ENCODE measurements at regions not wholly inside any gene's neighbourhood (a gene's known extent, or its start where the extent isn't known, plus 50 kb on each side); places are given as distances from the start of the nearest gene placed in this dataset.

DNA sequence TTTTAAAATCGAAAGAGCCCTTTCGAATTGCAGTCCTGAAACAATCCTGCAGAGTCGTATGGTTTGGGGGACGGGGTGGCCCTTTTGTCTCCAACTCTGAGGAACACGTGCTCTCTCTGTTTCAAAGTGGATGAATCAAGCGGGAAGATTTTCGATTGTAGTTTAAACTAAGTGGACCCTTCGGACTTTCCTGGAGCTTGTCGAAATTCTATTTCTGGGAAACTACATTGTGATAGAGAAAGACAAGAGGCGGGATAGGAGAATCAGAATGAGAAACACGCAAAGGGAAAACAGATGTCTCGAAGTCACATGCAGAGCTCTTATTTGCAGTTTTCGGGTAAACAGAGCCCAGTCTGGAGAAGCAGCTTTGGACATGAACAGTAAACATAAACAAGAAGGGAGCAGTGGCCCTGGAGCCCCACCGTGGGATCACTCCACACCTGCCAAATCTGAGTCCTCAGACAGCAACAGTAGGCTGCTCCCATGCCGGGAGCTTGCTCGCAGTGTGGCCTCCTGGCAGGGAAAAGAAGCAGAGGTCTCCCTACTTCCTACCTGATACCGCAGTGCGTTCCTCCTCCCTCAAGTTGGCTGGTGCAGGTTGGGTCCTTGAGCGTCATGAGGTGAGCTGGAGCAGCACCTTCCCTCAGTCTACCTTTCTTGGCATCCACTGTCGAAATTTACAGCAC, 202.4 kb downstream of the SLC4A3 start:
- Mint-ChIP-seq H3K36me3 (no peaks in the 10 kb centered on the region), H3K9me3 (no peaks in the 10 kb centered on the region), H3K4me1 (ENCODE audit: unreplicated experiment) (no peaks in the 10 kb centered on the region), H3K27me3 (peaks cover 19% of the 10 kb centered on the region), H3K27ac (no peak overlapping the region), H3K4me3 (no peak overlapping the region)
- DNase-seq (ENCODE audit: extremely low spot score, unreplicated experiment): no peak
- TF ChIP-seq, protein P1, sequence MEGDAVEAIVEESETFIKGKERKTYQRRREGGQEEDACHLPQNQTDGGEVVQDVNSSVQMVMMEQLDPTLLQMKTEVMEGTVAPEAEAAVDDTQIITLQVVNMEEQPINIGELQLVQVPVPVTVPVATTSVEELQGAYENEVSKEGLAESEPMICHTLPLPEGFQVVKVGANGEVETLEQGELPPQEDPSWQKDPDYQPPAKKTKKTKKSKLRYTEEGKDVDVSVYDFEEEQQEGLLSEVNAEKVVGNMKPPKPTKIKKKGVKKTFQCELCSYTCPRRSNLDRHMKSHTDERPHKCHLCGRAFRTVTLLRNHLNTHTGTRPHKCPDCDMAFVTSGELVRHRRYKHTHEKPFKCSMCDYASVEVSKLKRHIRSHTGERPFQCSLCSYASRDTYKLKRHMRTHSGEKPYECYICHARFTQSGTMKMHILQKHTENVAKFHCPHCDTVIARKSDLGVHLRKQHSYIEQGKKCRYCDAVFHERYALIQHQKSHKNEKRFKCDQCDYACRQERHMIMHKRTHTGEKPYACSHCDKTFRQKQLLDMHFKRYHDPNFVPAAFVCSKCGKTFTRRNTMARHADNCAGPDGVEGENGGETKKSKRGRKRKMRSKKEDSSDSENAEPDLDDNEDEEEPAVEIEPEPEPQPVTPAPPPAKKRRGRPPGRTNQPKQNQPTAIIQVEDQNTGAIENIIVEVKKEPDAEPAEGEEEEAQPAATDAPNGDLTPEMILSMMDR (conservative IDR thresholded peaks at IDR 0.05): no peak

DNA sequence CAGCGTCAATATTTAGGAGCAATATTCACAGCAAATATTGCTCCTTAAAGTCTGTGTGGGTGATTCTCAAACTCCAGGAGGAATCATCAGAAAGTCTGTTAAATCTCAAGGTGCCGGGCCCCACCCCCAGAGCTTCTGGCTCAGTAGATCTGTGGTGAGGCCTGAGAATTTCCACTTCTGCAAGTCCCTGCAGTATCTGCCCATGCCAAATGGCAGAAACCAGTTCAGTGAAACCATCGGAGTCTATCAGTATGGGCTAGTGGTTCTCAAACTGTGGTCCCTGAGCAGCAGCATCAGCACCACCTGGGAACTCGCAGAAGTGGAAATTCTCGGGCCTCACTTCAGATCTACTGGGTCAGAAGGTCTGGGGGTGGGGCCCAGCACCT, 202.9 kb downstream of the SLC4A3 start:
- TF ChIP-seq, protein P1 (conservative IDR thresholded peaks at IDR 0.05): no peak
- Mint-ChIP-seq H3K36me3 (no peaks in the 10 kb centered on the region), H3K9me3 (no peaks in the 10 kb centered on the region), H3K27ac (no peak overlapping the region), H3K4me1 (ENCODE audit: unreplicated experiment) (no peaks in the 10 kb centered on the region), H3K27me3 (peaks cover 19% of the 10 kb centered on the region), H3K4me3 (no peak overlapping the region)
- DNase-seq (ENCODE audit: extremely low spot score, unreplicated experiment): no peak

DNA sequence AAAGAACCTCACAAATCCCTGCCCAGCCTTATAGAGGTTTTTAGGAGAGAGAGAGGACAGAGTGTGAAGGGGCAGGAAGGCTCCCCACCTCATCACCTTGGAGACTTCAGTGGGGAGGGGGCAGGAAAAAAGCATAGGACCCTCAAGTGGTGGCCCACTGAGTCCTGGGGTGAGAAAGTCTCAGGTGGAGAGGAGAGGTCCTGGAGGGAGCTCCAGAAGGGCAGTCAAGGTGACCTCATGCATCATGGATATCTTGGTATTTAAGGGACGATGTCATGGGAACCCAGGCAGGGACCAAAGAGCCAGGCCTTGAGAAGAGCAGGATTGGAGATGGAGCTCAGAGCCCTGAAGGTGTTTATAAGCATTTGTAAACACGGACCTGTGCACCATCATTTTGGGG, 204.5 kb downstream of the SLC4A3 start:
- no peaks in the 10 kb centered on the region for H3K9me3 Mint-ChIP-seq
- no peaks in the 10 kb centered on the region for H3K4me1 Mint-ChIP-seq (ENCODE audit: unreplicated experiment)
- peaks cover 16% of the 10 kb centered on the region for H3K27me3 Mint-ChIP-seq
- no peaks in the 10 kb centered on the region for H3K36me3 Mint-ChIP-seq
- H3K4me3 Mint-ChIP-seq: no peak overlapping the region
- no peak overlapping the region for H3K27ac Mint-ChIP-seq
- TF ChIP-seq, protein P1 (conservative IDR thresholded peaks at IDR 0.05): no peak
- no peak for DNase-seq (ENCODE audit: extremely low spot score, unreplicated experiment)

DNA sequence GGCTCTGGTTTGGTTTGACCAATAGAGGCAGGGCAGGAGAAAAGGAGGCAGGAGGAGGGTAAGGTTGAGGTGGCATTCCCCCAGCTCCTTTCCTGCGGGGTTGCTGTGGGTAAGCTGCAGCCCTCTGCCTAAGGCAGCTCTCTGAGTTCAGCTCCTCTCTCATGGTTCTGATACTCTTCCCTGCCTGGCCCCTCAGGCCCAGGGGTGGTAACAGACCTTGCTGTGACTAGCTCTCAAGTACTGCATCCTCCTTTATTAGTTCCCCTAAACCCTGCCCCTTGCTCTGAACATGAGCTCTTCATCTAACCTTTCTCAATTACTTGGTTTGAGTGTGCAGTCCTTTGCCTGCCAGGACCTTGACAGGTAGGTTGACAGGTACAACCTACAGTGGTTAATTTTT, 205.5 kb downstream of the SLC4A3 start:
- Mint-ChIP-seq H3K27me3 (peaks cover 16% of the 10 kb centered on the region), H3K9me3 (no peaks in the 10 kb centered on the region), H3K4me3 (no peak overlapping the region), H3K36me3 (no peaks in the 10 kb centered on the region), H3K27ac (no peak overlapping the region), H3K4me1 (ENCODE audit: unreplicated experiment) (no peaks in the 10 kb centered on the region)
- no peak for DNase-seq (ENCODE audit: extremely low spot score, unreplicated experiment)
- TF ChIP-seq, protein P1 (conservative IDR thresholded peaks at IDR 0.05): no peak

DNA sequence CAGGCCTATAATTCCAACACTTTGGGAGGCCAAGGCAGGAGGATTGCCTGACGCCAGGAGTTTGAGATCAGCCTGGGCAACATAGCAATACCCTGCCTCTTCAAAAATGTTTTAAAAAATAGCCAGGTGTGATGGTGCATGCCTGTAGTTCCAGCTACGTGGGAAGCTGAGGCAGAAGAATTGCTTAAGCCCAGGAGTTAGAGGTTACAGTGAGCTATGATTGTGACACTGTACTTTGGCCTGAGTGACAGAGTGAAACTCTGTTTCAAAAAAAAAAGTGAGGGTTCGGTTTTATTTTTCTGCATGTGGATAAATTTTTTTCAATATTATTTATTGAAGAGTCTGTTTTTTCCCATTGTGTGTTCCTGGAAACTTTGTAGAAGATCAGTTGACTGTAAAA, 208.1 kb downstream of the SLC4A3 start:
- no peaks in the 10 kb centered on the region for H3K36me3 Mint-ChIP-seq
- DNase-seq (ENCODE audit: extremely low spot score, unreplicated experiment): no peak

More for the DNA sequence above, 208.1 kb downstream of the SLC4A3 start:
- H3K4me3 Mint-ChIP-seq: no peak overlapping the region
- H3K27ac Mint-ChIP-seq: no peak overlapping the region
- TF ChIP-seq, protein P1 (conservative IDR thresholded peaks at IDR 0.05): no peak
- H3K4me1 Mint-ChIP-seq (ENCODE audit: unreplicated experiment): no peaks in the 10 kb centered on the region
- peaks cover 8% of the 10 kb centered on the region for H3K27me3 Mint-ChIP-seq
- no peaks in the 10 kb centered on the region for H3K9me3 Mint-ChIP-seq
